ENCODE measurements at regions not wholly inside any gene's neighbourhood (a gene's known extent, or its start where the extent isn't known, plus 50 kb on each side); places are given as distances from the start of the nearest gene placed in this dataset.

GRCh38 chr13:63110466-63110865 lies 1694.8 kb upstream of the PCDH20 start:
- TF ChIP-seq, protein P1, sequence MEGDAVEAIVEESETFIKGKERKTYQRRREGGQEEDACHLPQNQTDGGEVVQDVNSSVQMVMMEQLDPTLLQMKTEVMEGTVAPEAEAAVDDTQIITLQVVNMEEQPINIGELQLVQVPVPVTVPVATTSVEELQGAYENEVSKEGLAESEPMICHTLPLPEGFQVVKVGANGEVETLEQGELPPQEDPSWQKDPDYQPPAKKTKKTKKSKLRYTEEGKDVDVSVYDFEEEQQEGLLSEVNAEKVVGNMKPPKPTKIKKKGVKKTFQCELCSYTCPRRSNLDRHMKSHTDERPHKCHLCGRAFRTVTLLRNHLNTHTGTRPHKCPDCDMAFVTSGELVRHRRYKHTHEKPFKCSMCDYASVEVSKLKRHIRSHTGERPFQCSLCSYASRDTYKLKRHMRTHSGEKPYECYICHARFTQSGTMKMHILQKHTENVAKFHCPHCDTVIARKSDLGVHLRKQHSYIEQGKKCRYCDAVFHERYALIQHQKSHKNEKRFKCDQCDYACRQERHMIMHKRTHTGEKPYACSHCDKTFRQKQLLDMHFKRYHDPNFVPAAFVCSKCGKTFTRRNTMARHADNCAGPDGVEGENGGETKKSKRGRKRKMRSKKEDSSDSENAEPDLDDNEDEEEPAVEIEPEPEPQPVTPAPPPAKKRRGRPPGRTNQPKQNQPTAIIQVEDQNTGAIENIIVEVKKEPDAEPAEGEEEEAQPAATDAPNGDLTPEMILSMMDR (IDR thresholded peaks at IDR 0.05) = no peak
- TF ChIP-seq POLR2A (IDR thresholded peaks at IDR 0.05; ENCODE audit: low read depth) = no peak

All from esophagus muscularis mucosa (tissue), 3 donors.